22Rv1 (cell line): ENCODE measurements at regions not wholly inside any gene's neighbourhood (a gene's known extent, or its start where the extent isn't known, plus 50 kb on each side); places are given as distances from the start of the nearest gene placed in this dataset.

Experiments
- H3K27ac ChIP-seq: fragments of 450-650 bp; 2 replicates; pipeline ENCODE4 v1.5.1; 2017
- ZFX ChIP-seq: fragments of 450-650 bp; IDR thresholded peaks from 2 replicates; pipeline ENCODE4 v1.6.1; 2017; ENCODE audit warnings: antibody characterized with exemption, borderline replicate concordance
- TF ChIP-seq, protein P1 (sequence below): fragments of 450-650 bp; IDR thresholded peaks from 2 replicates; pipeline ENCODE4 v1.5.1; 2017; ENCODE audit warnings: mild to moderate bottlenecking

DNA sequence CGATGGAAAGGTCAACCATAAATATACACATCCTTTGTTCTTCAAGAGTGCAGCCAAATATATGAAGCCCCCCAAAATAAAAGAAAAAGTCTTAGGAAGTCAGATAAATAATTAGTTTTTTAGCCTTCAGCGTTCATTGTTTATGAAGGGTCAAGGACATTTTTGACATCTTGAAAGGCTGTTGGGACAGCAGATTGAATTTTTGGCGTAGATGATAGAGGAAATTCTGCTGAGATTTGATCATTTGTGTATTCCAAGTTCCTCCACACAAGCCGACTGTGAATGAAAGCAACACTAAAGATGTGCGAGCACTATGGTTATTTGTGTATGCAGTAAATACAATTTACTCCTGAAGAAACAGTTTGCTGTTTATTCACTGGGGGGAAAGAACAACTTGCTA, 177.8 kb upstream of the PARD3B start:
- no peak overlapping the region for H3K27ac ChIP-seq
- no peak for TF ChIP-seq ZFX
- TF ChIP-seq, protein P1, sequence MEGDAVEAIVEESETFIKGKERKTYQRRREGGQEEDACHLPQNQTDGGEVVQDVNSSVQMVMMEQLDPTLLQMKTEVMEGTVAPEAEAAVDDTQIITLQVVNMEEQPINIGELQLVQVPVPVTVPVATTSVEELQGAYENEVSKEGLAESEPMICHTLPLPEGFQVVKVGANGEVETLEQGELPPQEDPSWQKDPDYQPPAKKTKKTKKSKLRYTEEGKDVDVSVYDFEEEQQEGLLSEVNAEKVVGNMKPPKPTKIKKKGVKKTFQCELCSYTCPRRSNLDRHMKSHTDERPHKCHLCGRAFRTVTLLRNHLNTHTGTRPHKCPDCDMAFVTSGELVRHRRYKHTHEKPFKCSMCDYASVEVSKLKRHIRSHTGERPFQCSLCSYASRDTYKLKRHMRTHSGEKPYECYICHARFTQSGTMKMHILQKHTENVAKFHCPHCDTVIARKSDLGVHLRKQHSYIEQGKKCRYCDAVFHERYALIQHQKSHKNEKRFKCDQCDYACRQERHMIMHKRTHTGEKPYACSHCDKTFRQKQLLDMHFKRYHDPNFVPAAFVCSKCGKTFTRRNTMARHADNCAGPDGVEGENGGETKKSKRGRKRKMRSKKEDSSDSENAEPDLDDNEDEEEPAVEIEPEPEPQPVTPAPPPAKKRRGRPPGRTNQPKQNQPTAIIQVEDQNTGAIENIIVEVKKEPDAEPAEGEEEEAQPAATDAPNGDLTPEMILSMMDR: no peak

DNA sequence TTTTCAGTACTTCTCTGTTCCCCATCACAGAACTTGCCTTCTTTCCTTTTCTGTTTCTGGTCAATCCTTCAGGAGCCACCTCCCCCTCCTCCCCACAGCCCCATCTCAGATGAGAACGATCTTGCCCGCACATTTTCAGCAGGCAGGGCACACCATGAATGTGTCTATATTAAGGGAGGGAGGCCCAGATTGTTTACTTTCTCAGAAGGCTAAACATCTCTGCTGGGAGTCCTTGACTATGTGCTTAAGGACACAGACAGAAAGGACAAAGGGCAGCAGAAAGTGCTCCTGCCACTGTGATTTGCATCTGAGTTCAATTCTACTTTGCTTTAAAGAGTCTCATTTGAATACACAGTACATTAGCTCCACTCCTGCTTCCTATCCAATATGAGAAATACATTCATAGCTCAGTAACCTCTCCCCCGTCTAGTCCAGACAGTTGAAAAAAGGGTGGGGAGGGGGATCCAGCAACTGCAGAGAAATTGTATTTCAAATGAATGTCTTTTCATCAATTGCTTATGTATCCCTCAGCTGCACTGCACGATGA, 175.0 kb upstream of the PARD3B start:
- H3K27ac ChIP-seq: no peak overlapping the region
- no peak for TF ChIP-seq ZFX
- TF ChIP-seq, protein P1: no peak

- TF ChIP-seq, protein P1: no peak
- no peak for TF ChIP-seq ZFX
- no peak overlapping the region for H3K27ac ChIP-seq
Measured at GRCh38 chr2:204373942-204374341, 171.3 kb upstream of the PARD3B start.

DNA sequence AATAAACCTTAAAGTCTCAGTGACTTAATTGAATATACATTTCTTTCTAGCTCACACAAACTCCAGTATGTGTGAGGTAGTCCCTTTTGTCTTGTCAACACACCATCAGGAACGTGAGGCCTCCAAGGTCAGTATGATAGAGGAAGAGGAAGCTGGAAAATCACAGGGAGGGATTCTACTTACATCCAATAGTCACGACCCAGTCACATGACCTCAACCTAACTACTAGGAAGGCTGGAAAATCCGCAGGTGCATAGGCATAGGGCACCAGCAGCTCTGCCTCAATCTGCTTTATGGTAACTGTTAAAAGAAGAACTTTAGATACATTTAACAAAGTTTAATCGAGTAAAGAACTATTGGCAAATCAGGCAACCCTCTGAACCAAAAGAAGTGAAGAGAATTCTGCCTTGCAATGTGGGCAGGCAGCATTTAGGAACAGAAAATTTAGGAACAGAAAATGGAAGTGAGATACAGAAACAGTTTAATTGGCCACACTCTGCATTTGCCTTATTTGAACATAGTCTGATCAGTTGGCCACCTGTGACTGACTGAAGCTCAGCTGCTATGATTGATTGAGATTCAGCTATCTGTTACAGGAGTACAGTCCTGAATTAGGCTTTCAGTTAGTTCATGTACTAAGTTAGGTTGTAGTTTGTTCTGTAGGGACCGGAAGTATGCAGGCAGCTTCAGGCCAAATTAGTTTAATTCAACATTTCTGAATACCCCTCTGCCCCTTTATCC, 165.0 kb upstream of the PARD3B start:
- no peak for TF ChIP-seq ZFX
- TF ChIP-seq, protein P1: no peak
- H3K27ac ChIP-seq: no peak overlapping the region

DNA sequence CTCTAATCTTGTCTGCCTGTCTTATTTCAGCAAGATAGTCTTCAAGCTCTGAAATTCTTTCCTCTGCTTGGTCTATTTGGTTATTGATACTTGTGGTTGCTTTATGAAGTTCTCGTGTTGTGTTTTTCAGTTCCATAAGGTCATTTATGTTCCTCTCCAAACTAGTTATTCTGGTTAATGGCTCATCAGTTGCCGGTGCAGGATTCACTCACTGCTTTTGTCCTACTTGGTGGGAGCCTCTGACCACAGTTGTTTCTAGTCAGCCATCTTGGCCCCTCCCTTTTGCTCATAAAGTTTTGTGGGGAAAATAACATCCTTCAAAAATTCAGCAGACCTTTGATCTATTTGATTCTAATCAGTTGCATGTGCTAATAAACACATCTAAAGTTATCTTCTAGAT, 158.6 kb upstream of the PARD3B start:
- no peak for TF ChIP-seq ZFX
- TF ChIP-seq, protein P1: no peak
- no peak overlapping the region for H3K27ac ChIP-seq

- no peak for TF ChIP-seq ZFX
- TF ChIP-seq, protein P1: no peak
- H3K27ac ChIP-seq: no peak overlapping the region
Measured at GRCh38 chr2:204389120-204389519, 156.2 kb upstream of the PARD3B start.

GRCh38 chr2:204389856-204390255, 155.4 kb upstream of the PARD3B start:
- TF ChIP-seq, protein P1: no peak
- TF ChIP-seq ZFX: no peak
- no peak overlapping the region for H3K27ac ChIP-seq
